Ishikawa (cell line): ENCODE measurements at regions not wholly inside any gene's neighbourhood (a gene's known extent, or its start where the extent isn't known, plus 50 kb on each side); places are given as distances from the start of the nearest gene placed in this dataset.

ENCODE experiments used
- EP300 ChIP-seq: IDR thresholded peaks from 2 replicates; pipeline ENCODE4 v1.6.1; 2012; ENCODE audit warnings: borderline replicate concordance
- TAF1 ChIP-seq: IDR thresholded peaks from 2 replicates; pipeline ENCODE4 v1.6.1; 2012; ENCODE audit warnings: low read depth, mild to moderate bottlenecking

- TF ChIP-seq EP300 (no peak), TAF1 (no peak)
These were observed 126.6 kb upstream of the BCL6 start for GRCh38 chr3:187871848-187872247.
